Liver (tissue), 3 donors: ENCODE measurements at regions not wholly inside any gene's neighbourhood (a gene's known extent, or its start where the extent isn't known, plus 50 kb on each side); places are given as distances from the start of the nearest gene placed in this dataset.

ENCODE experiments used
- ATF3 ChIP-seq: IDR thresholded peaks from 2 replicates; pipeline ENCODE4 v1.6.1; 2016; ENCODE audit warnings: antibody characterized with exemption
- CTCF ChIP-seq: fragments of 150-350 bp; IDR thresholded peaks from 2 replicates; pipeline ENCODE4 v1.5.1; 2017; ENCODE audit warnings: improper control_type of control experiment, low read depth, low read length; ENCODE audit not compliant: missing input control
- EGR1 ChIP-seq, 2 donors: IDR thresholded peaks; 2 replicates each; pipeline ENCODE4 v1.6.1; 2016 to 2018; ENCODE audit warnings: antibody characterized with exemption in 2 of 2, low read depth in 2 of 2
- HNF4G ChIP-seq: IDR thresholded peaks from 2 replicates; pipeline ENCODE4 v1.6.1; 2016; ENCODE audit warnings: antibody characterized with exemption
- MAX ChIP-seq: IDR thresholded peaks from 2 replicates; pipeline ENCODE4 v1.6.1; 2016; ENCODE audit warnings: antibody characterized with exemption
- RAD21 ChIP-seq, 2 donors: IDR thresholded peaks; 2 replicates each; pipeline ENCODE4 v1.6.1; 2016; ENCODE audit warnings: antibody characterized with exemption in 2 of 2, mild to moderate bottlenecking in 2 of 2
- REST ChIP-seq: IDR thresholded peaks from 2 replicates; pipeline ENCODE4 v1.6.1; 2016; ENCODE audit warnings: antibody characterized with exemption, mild to moderate bottlenecking
- SP1 ChIP-seq: IDR thresholded peaks from 2 replicates; pipeline ENCODE4 v1.6.1; 2018; ENCODE audit warnings: antibody characterized with exemption, mild to moderate bottlenecking
- TAF1 ChIP-seq: conservative IDR thresholded peaks from 2 replicates; pipeline ENCODE4 v1.6.1; 2016; ENCODE audit warnings: antibody characterized with exemption, mild to moderate bottlenecking
- YY1 ChIP-seq: IDR thresholded peaks from 2 replicates; pipeline ENCODE4 v1.6.1; 2016; ENCODE audit warnings: antibody characterized with exemption, mild to moderate bottlenecking
- ZBTB33 ChIP-seq: IDR thresholded peaks from 2 replicates; pipeline ENCODE4 v1.6.1; 2016; ENCODE audit warnings: antibody characterized with exemption
- donor health status: healthy.
- donor health status: healthy.

- TF ChIP-seq SP1: no peak
- no peak for TF ChIP-seq CTCF
- TF ChIP-seq YY1: no peak
- no peak for TF ChIP-seq RAD21 (IDR thresholded peaks at IDR 0.05)
- no peak for TF ChIP-seq TAF1
- TF ChIP-seq REST: no peak
- no peak for TF ChIP-seq EGR1 (IDR thresholded peaks at IDR 0.05; ENCODE audit: low read depth in 2 of 2)
- no peak for TF ChIP-seq ATF3
- no peak for TF ChIP-seq MAX
- no peak for TF ChIP-seq HNF4G
- TF ChIP-seq ZBTB33: no peak
These were observed 902.2 kb downstream of the BRD1 start for GRCh38 chr22:48925450-48925849.
